Esophagus muscularis mucosa (tissue), 3 donors: ENCODE measurements at regions not wholly inside any gene's neighbourhood (a gene's known extent, or its start where the extent isn't known, plus 50 kb on each side); places are given as distances from the start of the nearest gene placed in this dataset.

Experiments used
- CTCF ChIP-seq, 3 experiments: fragments of 200-600 bp in 2 of 3; fragments of 450-650 bp in 1 of 3; sonication (generic) in 2 of 3; IDR thresholded peaks; one replicate each; pipeline ENCODE4 v1.5.1; 2017 to 2019; ENCODE audit warnings: antibody characterized with exemption in 3 of 3, mild to moderate bottlenecking in 2 of 3, moderate library complexity in 1 of 3
- POLR2A ChIP-seq: fragments of 450-650 bp; IDR thresholded peaks from one replicate; pipeline ENCODE4 v1.6.1; 2017; ENCODE audit warnings: antibody characterized with exemption, moderate library complexity, mild to moderate bottlenecking, low read depth
- POLR2AphosphoS5 ChIP-seq, 2 donors: sonication (generic); formaldehyde crosslinking; IDR thresholded peaks; one replicate each; pipeline ENCODE4 v1.6.1; 2017; ENCODE audit warnings: antibody characterized with exemption in 2 of 2

- no peak for TF ChIP-seq POLR2A
- TF ChIP-seq CTCF (IDR thresholded peaks at IDR 0.05) = no peak
- TF ChIP-seq POLR2AphosphoS5 (IDR thresholded peaks at IDR 0.05) = no peak
These were observed 74.9 kb upstream of the CDC42BPA start for GRCh38 chr1:227392984-227393764.
